GM21367 (cell line): ENCODE measurements at regions not wholly inside any gene's neighbourhood (a gene's known extent, or its start where the extent isn't known, plus 50 kb on each side); places are given as distances from the start of the nearest gene placed in this dataset.

Source experiments
- ATAC-seq: cut with Tn5 transposase; IDR thresholded peaks from one replicate; pipeline ENCODE4 v1.9.1; 2021; ENCODE audit not compliant: unreplicated experiment

DNA sequence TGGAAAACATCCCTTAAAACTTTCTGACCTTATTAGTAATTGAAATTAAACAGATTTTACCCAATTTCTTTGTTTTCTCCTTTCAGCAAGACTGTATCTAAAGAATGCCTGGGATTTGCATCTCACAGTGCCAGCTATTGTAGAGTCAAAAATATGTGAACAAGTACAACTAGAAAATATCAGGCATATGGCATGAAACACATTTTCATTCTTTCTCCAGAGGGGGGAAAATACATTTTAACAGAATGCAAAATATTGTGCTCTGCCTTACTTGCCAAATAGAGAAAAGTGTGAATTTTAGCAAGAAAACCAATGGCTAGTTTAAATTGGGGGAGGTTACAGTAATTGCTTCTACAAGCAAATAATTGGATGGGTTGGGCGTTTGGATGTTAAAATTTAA lies 366.6 kb upstream of the FIGN start:
- ATAC-seq = no peak

DNA sequence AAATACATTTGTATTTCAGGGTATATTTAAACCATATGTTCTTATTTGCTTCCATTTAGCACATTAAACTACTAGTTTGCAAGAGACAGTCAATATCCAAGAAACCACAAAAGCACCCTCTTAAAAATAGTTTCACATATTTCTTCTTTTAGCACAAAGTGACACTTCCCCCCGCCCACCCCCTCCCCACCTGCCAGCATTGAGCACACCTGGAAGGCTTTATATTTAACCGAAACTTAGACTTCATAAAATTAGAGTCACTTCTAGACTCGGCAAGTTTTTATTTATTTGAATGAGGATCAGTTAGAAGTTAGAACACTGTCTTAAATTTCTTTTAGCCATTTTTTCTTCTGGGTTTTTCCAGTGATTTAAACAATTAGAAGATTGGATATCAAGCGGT lies 355.9 kb upstream of the FIGN start:
- no peak for ATAC-seq

DNA sequence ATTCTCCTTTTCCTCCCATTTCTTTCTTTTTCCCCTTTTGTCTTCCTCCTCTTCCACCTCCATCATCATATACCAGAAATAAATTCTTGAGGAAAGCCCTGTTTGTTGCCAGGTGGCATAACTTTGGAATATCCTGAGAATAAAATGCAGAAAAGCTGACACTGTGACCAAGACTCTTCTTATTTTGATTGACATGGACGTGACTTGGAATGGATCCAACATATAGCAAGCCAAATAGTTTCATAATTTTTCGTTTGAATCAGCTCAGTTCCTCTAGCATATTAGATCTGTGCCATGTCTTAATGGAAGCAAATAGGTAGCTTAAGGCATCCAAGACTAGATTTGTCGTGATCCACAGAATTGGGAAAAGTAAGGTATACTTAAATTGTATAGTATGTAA lies 354.7 kb upstream of the FIGN start:
- ATAC-seq = no peak

DNA sequence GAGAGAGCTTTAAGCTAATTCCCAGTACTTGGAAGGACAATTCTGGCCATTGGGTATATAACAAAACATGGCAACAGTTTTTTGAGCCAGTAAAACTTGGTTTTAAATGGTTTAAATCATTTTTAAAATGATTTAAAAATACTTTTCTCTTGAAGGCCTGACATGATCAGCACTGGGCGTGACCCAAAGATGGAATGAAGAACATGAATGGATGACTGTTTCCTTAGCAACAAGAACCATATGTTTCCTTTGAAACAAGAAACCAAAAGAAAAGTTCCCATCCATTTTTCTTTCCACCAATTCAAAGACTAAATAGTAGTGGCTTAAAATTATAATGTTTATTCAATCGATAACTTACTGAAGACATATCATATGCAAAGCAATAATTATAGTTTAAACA lies 348.3 kb upstream of the FIGN start:
- no peak for ATAC-seq

DNA sequence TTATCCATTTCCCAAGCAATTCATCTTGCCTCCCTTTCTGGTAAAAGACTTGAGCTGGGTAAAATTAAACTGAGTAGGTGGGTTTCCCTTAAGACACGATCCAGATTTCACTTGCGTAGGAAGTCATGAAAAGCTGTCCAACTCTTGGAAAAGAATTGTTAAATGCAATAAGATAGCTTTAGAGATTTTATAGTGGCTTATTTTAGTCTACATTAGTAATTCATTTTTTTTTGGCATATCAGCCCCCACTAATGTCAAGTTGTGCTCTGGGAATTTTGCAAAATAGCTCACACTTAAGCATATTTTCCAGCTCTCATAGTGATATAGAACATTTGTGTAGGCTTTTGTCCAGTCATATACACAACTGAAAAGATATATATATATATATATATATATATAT lies 344.7 kb upstream of the FIGN start:
- no peak for ATAC-seq

DNA sequence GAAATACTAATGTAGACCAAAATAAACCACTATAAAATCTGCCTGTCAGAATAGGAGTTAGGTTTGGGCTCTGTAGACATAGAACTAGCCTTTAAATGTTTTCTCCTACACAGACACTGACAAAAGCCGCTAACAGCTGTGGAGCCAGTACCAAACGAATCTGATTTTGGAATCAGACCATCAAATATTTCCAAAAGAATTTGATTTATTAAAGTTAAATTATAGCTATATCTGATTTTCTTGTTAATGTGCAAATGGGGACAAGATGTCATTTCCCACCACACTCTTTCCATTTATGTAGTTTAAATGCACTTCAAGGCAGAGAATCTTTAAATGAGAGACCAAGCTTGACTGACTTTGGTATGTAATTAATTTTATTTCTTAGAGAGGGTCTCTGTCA lies 343.4 kb upstream of the FIGN start:
- ATAC-seq = no peak

DNA sequence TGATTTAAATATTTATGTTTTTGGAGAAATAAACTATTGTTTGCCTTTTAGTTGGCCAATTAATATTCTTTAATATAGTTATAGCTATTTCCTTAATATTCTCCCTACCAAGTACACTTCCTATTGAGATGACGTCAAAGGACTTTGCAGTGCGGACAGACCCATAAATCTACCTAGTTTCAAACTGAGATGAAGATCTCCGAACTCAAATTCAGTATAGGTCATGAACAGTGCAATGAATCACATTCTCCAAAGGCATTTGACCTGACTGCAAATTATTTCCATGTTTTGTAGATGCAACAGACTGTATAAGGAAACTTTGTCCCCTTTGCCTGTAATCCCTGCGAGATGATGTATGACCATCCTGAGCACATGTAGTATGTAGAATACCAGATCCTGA lies 342.6 kb upstream of the FIGN start:
- no peak for ATAC-seq

DNA sequence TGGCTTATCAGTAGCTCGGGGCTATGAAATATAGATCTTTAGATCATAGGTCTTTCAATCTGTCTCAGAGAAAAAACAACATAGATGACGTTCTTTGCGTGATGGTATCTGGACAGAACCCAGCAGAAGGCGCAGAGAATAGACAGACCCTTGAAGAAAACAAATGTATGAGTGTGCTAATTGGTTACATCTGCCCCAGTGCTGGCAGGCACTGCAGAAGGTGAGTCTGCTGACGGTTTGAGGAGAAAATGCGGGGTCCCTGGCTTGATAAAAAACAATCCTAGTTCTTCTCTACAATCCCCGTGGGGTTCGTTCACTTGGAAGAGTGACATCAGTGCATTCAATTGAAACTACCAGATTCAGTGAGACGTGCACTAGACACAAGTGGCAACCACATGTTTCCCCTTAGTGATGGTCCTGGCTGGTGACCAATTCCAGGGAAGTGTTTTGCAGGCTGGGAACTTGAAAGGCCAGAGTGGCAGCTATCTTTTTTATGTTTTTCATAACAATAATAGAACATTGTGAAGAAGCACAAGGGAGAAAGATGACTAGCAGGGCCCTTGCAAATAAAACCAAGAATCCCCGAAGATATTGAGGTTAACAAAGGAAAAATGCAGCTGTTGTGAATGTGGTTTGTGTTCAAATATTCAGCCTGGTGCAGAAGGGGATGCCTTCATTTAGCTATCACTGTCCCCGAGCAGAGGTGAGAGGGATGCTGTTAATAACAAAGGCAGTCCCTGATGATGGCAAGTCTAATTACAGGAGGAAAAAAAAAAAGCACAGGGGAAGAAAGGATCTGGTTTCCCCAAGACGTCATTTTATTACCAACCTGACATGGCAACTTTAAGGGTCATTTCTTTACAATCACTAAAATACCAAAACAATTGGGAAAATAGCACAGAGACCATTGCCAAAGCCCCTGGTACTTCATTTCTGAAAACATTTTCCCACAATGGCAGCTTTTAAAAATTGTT lies 337.6 kb upstream of the FIGN start:
- ATAC-seq = no peak

DNA sequence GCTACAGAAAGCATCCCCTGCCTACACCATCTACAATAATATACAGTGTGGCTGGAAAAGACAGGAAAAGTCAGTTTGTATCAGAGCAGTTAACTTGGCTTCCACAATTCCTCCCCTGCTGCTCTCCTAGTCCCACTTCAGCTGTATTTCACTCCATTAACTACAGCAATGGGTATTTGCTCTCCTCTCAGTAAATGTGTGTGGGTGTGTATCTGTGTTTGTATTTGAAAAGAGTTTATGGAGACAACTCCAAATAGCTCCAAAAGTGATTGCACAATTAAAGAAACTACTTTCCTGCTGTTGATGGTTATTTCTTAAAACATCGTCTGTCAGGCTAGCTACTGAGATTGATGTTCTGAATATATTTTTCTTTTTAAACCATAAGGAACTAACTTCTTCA lies 333.7 kb upstream of the FIGN start:
- ATAC-seq = no peak

DNA sequence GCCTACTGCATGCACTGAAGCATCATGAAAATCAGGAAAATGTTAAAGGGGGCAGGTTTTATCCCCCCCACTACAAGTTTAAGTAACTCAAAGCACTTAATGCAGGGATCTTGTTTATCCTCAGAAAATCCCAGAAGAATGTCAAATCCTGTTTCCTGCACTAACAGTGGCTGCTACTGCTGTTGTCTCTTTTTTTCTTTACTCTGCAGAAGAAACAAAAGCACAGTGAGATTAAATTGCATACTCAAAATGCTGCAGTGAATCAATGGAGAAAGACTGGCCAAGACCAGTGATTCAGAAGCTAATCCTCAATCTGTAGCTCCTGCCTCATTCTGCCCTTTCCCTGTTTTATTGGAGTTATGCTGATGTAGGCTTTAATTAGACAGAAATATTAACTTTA lies 332.3 kb upstream of the FIGN start:
- no peak for ATAC-seq

DNA sequence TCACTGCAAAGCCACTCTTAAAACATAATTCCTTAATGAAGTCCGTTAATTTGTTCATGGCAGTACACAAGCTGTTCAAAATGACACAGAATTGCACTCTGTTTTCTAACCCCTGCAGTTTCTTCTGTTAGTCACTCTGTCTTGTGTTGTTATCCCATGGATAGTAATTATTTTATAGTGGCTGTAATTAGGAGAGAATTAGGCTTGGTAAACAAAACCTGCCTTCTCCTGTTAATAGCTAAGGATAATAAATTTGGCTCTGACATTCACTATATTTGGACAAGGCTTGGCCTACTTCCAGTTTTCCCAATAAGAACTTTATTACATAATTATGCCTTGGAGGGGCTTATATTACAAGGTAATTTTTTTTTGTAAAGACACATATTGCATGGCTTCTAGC lies 330.3 kb upstream of the FIGN start:
- no peak for ATAC-seq

DNA sequence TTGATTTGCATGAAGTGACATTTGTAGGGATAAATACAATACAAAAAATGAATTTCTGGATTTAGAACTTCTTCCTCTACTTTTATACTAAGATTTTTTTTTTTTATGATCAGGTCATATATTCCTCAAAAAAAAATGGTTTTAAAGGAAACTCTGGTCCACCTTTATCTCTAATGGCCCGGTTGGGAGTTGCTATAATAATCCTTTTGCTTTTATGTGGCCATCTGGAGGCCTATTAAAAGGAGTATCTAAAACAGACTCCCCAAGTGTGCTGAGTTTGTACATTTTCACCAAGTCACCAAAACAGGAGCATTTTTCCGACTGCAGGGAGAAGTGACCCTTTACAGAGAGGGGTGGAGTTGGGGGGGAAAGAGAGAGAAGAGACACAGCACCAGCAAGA lies 329.2 kb upstream of the FIGN start:
- ATAC-seq = no peak

DNA sequence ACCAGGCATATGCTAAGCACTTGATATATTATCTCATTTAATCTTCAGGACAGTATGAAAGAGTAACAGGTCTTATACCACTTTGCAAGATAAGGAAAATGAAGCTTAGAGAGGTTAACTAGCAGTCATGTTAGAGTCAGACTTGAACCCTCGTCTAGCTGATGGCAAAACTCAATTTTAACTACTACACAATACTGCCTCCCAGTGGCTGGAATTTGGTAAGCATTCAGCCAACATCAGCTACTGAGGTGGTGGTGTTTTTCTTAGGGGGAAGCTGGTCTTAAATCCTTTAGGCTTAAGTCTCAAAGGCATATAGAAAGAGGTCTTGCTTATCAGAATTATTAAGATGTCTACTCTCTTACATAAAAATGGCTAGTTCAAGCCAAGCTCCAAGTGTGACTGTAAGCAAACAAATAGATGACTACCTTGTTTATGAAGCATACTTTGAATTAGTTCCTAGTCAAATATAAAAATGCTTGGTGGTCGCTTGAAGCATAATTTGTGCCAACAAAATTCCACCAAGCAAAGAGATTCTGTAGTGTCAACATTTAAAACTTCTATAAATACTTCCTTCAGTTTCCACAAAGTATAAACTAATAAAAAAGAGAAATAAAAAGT lies 325.4 kb upstream of the FIGN start:
- peak; percentile 86 for ATAC-seq

DNA sequence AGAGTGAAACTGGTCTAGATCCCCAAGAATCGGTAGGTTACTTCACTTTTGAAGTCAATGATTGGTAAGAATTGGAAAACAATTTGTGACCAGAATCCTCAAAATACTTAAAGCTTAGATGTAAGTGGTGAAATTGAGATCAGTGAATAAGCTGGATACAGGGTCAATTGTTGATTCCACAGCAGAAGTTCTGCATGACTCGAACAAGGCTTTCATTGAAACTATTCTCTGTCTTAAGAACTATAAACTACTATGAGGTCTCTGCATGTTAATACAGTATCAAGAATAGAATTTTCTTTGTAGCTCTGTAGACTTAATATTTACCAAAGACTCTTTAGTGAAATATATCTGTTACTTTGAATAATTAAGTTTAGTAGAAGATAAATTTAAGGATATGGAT lies 324.2 kb upstream of the FIGN start:
- no peak for ATAC-seq

DNA sequence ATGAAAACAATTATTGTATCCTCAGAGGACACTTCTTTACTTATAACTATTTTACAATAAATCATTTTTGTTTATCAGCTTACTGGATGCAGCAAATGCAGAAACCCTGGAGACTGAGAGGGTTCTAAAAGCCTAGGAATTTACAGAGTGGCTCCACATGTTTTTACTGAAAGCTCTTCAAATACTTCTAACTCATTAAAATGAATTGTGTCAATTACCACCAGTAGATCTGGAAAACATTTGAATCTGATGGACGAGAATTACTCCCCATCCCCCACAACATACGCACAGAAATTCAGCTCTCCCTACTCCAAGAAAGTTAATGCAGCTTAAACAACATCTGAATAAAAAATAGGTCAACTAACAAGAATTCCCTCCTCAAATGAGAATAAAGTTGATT lies 319.8 kb upstream of the FIGN start:
- ATAC-seq = no peak

DNA sequence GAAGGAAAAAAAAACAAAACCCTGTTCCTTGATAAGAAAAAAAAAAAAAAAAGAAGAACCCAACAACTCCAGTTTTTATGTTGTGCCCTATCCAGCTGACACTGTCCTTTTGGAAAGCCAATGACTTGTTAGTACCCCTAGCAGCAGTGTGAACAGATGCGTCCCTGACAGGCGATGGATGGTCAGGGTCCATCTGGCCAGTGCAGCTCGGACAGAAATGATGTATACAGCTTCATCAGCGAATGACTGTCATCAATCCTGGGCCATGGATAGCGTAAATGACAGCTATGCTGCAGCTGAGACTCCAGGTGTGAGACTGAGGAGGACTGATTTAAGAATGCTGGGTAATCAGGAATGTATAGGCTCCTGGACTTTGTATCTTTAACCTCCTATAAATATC lies 318.8 kb upstream of the FIGN start:
- ATAC-seq = no peak

DNA sequence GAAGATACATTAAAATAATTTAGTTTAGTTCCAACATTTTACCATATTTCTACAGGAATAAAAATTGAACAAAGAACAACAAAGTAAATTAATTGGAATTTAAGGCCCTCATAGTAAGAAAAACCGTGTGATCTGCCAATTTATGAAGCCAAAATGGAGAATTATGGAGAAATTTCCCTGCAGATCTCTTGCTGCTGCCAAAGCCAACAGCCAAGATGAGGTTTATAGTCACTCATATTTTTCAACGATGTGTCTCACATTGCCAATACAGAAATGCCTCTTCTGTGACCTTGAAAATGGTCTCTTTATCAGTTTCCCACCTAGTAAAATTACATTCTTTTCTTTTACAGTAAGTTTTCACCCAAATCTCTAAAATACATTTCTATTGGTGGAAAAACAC lies 317.2 kb upstream of the FIGN start:
- ATAC-seq = no peak

DNA sequence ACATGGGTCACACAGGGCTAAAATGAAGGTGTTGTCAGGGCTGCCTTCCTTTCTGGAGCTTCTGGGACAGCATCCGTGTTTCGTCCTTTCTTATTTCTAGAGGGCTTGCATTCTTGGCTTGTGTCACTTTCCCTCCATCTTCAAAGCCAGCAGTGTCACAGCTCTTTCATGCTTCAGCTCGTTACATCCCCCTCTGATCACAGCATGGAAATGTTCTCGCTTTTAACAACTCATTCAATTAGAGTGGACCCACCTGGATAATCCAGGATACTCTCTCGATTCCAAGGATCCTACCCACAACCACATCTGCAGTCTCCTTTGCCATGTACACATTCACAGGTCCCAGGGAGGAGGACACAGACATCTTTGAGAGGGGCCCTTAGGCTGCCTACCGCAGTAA lies 316.2 kb upstream of the FIGN start:
- ATAC-seq = no peak

DNA sequence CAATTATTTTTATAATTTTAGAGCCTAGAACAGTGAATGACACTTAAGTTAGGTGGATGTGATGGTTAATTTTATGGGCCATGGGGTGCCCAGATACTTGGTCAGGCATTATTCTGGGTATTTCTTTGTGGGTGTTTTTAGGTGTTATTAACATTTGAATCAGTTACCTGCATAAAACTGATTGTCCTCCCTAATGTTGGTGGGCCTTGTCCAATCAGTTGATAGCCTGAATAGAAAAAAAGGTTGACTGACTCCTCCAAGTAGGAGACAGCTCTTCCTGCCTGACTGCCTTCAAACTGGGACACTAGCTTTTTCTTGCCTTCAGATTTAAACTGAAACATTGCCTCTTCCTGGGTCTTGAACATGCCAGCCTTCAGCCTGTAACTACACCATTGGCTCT lies 312.9 kb upstream of the FIGN start:
- no peak for ATAC-seq

DNA sequence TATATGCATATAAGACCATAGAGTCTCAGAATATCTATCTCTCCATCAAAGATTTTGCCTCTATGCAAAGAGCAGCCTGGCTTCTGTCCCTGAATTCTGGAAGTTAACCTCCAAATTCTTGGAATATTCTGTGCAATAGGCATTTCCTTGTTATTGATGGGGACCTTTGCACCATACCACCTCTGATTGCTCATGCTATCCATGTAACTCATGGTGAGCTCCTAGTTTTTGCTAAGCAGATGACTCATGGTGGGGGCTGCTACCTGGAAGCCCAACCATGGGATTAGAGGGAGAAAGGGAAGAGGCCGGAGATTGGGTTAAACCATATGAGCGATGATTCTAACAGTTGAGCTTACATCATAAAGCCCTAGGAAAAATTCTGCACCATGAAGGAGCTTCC lies 310.2 kb upstream of the FIGN start:
- no peak for ATAC-seq

DNA sequence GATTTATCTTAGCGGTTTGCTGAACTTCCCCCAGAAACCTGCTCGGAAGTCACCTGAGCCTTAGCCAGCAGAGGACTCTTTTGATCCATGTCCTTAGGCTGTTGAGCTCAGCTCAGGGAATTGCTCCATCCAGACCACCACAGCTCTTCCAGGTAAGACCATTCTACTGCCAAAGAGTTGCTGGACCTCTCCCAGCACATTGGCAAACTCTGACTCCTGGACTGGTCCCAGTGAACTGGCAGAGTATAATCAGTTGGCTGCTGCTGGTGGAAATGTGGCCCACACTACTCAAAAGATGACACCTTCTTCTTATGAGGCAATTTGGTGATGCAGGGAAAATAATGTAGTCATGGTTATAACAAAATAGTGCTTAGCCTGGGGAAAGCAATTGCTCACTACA lies 308.8 kb upstream of the FIGN start:
- no peak for ATAC-seq

DNA sequence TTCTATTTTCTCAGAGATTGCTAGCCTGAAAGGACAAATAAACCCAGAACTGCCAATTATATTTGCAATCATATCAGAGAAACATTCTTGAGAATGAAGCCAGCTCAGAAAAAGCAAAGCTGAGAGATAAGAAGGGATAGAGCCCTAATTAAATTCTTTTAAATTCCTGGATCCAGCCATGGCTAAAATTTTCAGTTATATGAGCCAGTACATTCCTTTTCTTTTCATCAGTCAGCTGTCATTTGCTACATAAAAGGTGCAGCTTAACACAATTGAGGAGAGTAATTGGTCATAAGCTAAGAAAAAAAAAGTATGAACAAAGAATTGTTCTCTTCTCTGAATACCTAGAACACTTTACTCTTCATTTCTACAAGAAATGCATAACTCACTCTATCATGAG lies 303.5 kb upstream of the FIGN start:
- no peak for ATAC-seq

DNA sequence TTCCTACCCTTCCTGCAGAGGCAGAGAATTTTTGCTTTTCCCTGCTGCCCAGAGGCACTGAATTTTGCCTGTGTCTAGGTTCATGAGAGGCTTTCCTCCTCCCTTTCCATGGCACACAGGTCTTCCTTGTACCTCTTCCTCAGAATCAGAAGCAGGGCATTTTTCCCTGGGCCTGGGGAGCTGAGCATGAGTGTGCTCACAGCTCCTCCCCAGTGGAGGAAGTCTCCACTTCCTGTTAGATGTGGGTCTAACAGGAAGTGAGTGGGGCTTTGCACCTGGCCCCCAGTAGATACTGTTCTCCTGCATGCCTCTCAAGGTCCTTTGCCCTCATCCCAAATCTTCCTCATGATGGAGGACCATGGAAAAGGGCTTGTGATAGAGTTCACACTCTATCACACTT lies 297.2 kb upstream of the FIGN start:
- ATAC-seq = peak; percentile 62
